GM12875 (cell line): ENCODE measurements at regions not wholly inside any gene's neighbourhood (a gene's known extent, or its start where the extent isn't known, plus 50 kb on each side); places are given as distances from the start of the nearest gene placed in this dataset.

Experiments
- H3K4me3 ChIP-seq: one replicate; pipeline ENCODE4 v1.5.1; 2011; ENCODE audit warnings: low read depth, low read length, control low read depth
- TF ChIP-seq, protein P1 (sequence below): IDR thresholded peaks from 2 replicates; pipeline ENCODE4 v1.5.1; 2011; ENCODE audit warnings: low read depth, mild to moderate bottlenecking, control low read depth, inconsistent platforms, low read length, moderate library complexity, borderline replicate concordance; ENCODE audit not compliant: insufficient read depth

DNA sequence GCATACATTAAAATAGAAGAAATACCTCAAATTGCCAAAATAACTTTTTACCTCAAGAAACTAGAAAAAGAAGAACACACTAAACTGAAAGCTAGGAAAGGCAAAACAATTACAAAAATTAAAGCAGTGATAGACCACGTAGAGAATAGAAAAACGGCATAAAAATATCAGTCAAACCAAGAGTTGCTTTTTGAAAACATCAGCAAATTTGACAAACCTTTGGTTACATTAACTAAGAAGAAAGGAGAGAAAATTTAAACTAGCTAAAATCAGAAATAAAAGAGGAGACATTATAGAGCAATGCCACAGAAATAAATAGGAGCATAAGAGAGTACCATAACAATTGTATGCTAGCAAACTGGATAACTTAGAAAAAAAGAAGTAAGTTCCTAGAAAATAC, 553.8 kb downstream of the CCER1 start:
- TF ChIP-seq, protein P1, sequence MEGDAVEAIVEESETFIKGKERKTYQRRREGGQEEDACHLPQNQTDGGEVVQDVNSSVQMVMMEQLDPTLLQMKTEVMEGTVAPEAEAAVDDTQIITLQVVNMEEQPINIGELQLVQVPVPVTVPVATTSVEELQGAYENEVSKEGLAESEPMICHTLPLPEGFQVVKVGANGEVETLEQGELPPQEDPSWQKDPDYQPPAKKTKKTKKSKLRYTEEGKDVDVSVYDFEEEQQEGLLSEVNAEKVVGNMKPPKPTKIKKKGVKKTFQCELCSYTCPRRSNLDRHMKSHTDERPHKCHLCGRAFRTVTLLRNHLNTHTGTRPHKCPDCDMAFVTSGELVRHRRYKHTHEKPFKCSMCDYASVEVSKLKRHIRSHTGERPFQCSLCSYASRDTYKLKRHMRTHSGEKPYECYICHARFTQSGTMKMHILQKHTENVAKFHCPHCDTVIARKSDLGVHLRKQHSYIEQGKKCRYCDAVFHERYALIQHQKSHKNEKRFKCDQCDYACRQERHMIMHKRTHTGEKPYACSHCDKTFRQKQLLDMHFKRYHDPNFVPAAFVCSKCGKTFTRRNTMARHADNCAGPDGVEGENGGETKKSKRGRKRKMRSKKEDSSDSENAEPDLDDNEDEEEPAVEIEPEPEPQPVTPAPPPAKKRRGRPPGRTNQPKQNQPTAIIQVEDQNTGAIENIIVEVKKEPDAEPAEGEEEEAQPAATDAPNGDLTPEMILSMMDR = no peak
- H3K4me3 ChIP-seq = no peak overlapping the region

DNA sequence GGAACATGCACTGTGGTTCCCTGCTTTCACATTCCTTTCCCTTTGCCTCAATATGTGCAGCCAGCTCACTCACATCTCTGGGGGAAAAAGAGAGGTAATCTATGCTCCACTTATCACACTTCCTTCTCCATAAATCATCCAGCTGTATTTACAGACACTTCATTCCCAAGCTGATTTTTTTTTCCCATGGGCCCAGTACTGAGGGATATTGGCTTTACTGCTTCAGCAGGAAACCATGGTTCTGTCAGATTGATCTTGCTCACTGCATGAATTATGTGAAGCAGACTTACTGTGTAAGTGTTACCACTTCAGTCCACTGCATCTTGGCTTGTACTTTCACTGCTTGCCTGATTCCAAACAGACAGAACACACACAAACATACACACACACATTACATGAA, 555.6 kb downstream of the CCER1 start:
- no peak overlapping the region for H3K4me3 ChIP-seq
- TF ChIP-seq, protein P1 = no peak

DNA sequence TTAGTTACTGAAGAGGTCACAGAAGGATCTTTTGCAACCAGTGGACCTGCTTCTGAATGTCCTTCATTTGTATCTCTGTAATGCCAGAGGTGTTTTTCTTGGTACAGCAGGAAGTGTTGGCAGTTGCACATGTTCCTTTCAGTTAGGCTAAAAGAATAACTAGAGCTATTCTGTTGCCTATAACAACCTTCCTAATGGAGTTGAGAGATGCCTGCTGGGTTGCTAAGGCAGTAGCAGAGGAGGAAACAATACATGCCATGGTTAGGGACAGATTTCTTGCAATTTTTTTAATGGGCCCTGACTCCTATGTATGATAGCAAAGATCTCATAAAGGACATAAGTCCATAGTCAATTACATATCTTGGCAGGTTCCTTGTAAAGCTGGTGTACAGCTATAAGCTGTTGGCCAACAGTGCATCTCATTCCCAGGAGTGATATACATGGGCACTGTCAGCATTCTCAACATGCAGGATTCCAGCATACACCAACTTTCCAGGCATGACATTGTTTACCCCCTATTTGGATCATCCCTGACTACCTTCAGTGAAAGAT, 556.6 kb downstream of the CCER1 start:
- TF ChIP-seq, protein P1 = no peak
- no peak overlapping the region for H3K4me3 ChIP-seq

DNA sequence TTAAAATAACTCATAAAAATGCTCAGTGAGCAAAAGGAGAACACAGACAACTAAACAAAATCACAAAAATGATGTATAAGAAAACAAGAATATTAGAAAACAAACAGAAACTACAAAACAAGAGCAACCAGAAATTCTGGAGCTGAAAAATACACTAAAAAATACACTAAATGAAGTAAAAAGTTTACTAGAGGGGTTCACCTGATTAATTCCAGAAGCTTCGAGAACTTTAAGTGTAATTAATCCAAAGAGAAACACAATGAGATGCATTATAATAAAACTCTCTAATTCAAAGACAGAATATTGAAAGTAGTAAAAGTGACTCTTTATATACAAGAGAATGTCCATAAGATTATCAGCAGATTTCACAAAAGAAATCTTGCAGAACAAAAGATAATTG, 558.4 kb downstream of the CCER1 start:
- TF ChIP-seq, protein P1 = no peak
- no peak overlapping the region for H3K4me3 ChIP-seq

DNA sequence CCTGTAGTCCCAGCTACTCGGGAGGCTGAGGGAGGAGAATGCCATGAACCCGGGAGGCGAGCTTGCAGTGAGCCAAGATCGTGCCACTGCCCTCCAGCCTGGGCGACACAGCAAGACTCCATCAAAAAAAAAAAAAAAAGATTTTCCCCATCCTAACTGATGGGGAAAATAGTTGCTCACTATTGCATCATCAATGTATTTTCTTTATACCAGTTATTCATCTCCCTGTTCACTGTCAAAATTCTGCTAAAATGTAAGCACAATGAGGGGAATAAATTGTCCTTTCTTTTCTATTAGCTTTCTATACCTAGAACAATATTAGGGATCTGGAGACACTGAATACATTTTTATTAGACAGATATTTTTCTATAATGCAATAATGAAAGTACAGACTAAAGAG, 561.3 kb downstream of the CCER1 start:
- TF ChIP-seq, protein P1 = no peak
- H3K4me3 ChIP-seq = no peak overlapping the region

DNA sequence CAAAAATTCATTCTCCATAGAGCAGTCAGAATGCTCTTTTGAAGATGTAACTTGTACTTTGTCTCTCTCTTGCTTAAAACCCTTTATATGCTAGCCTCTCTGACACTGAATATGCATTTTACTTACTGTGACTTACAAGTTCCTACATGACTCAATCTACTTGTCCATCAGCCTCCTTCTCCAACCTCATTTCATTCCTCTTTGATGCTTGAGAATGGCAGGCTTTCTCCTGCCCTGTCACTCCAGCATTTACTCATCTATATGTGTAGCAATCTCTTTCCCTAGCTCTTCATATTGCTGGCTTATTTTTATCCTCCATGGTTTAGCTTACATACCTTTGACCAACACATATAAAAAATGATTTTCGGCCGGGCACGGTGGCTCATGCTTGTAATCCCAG, 561.9 kb downstream of the CCER1 start:
- TF ChIP-seq, protein P1 = no peak
- no peak overlapping the region for H3K4me3 ChIP-seq

DNA sequence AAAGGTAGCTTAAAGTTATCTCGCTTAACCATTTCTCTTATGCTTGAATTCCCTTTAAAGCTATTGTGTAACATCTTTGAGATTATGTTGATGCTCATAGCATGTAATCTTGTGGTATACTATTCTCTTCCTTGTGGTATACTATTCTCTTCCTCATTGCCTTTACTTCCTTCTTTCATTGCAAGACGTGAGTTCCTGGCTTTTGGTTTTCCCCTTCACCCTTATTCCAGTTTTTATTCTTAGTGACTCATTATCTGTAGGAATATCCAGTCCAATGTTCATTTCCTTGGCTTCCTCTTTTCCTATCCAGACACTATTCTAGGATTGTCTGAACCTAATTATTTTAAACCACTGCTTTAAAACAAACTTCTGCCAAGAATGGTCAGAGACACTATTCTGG, 564.0 kb downstream of the CCER1 start:
- TF ChIP-seq, protein P1 = no peak
- H3K4me3 ChIP-seq = no peak overlapping the region
